Colonic mucosa (tissue), 4 donors: ENCODE measurements at regions not wholly inside any gene's neighbourhood (a gene's known extent, or its start where the extent isn't known, plus 50 kb on each side); places are given as distances from the start of the nearest gene placed in this dataset.
A peak's percentile ranks its signal among the peaks of the same experiment; 100 is the strongest.

Experiments used
- DNase-seq: peaks from one replicate; pipeline ENCODE4 v3.0.0-alpha.2; 2020
- H3K27ac ChIP-seq: fragments of 200-600 bp; one replicate; pipeline ENCODE4 v1.8.0; 2021
- H3K27me3 ChIP-seq: fragments of 200-600 bp; one replicate; pipeline ENCODE4 v1.8.0; 2021
- H3K36me3 ChIP-seq: fragments of 200-600 bp; one replicate; pipeline ENCODE4 v1.8.0; 2021
- H3K4me1 ChIP-seq: fragments of 200-600 bp; one replicate; pipeline ENCODE4 v1.8.0; 2021; ENCODE audit warnings: mild to moderate bottlenecking
- H3K4me3 ChIP-seq: fragments of 200-600 bp; one replicate; pipeline ENCODE4 v1.8.0; 2021
- H3K9ac ChIP-seq, 2 donors: one replicate each; pipeline ENCODE4 v1.7.0; 2013; ENCODE audit warnings: control low read depth in 2 of 2, low read depth in 2 of 2, low read length in 2 of 2
- H3K9me3 ChIP-seq: fragments of 200-600 bp; one replicate; pipeline ENCODE4 v1.8.0; 2021
- CTCF ChIP-seq: fragments of 200-600 bp; IDR thresholded peaks from one replicate; pipeline ENCODE4 v1.8.0; 2022; ENCODE audit warnings: antibody characterized with exemption, mild to moderate bottlenecking
- intact Hi-C: fragments of 100-400 bp; cut with DNase I; formaldehyde crosslinking; loops from one replicate; pipeline ENCODE4 v1.14.1; 2022
- donor health status: healthy.
- donor health status: DM: no; HTN: no; CAD: no.
- donor health status: DM: no; HTN: no; CAD: no.

DNA sequence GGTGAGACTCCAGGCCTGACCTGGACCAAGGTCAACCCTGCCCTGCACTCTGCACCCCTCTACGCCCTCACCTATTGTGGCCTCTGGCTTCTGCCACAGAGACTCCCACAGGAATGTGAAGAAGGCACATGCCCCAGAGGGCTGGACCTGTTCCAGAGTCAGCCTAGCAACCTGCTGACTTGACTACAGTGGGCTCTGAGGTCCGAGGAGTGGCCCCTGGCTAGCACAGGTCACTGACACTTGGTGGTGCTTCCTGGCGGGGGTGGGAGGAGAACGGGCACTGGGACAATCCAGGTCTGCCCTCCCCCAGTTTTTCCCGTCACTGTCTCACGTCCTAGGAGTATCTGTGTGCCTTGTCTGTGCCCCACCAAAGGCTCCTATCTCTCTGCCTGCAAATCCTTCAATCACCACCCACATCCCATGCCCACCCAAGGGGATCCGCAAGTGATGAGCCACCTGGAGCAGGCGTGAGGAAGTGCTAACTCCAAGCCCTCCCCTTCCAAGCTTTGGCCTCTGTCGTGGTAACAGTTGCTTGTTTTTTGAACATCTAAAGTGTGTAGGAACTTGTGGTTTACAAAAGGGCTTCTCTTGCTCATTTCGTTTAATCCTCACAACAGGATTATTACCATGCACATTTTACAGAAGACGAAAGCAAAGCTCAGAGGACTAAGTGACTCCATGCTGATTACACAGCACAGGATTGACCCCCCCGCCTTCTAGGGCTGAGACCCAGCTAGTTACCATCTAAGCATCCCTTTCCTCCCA, 86.2 kb downstream of the MCFD2 start:
- Histone ChIP-seq H3K4me3 (no peak overlapping the region), H3K27ac (no peak overlapping the region), H3K27me3 (no peaks in the 10 kb centered on the region), H3K9me3 (no peaks in the 10 kb centered on the region), H3K36me3 (no peaks in the 10 kb centered on the region), H3K9ac (no peak overlapping the region), H3K4me1 (no peaks in the 10 kb centered on the region)
- no peak for TF ChIP-seq CTCF
- intact Hi-C loops = no loop called here
- DNase-seq = peak; percentile 12

DNA sequence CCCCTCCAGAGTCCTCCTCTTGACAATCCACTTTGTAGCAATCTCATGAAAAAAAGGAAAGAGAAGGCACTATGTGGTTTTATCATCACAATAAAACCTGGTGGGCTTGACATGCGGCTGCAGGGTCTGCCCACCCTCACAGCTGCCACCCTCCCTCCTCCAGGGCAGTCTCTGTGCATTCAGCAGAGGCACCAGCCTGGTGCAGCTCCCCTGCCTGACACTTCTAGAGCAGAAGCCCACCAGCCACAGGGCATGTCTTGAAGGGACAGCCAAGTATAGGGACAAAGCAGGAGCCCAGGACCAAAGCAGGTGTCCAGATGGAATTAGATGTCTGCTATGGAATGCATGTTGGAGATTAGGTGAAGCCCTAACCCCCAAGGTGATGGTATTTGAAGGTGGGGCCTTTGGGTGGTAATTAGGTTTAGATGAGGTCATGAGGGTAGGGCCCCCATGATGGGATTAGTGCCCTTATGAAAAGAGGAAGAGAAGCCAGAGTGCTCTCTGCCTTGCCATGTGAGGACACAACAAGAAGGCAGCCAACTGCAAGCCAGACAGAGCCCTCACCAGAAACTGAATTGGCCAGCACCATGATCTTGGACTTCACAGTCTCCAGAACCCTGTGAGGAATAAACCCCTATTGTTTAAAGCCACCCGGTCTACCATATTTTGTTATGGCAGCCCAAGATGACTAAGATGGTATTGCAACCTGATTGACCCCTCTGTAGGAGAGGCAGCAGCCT, 86.9 kb downstream of the MCFD2 start:
- DNase-seq = no peak
- H3K4me3 ChIP-seq = no peak overlapping the region
- no peaks in the 10 kb centered on the region for H3K9me3 ChIP-seq
- H3K9ac ChIP-seq = no peak overlapping the region
- H3K27ac ChIP-seq = no peak overlapping the region
- no peaks in the 10 kb centered on the region for H3K27me3 ChIP-seq
- no peak for TF ChIP-seq CTCF
- H3K4me1 ChIP-seq = no peaks in the 10 kb centered on the region
- intact Hi-C loops = no loop called here
- no peaks in the 10 kb centered on the region for H3K36me3 ChIP-seq

DNA sequence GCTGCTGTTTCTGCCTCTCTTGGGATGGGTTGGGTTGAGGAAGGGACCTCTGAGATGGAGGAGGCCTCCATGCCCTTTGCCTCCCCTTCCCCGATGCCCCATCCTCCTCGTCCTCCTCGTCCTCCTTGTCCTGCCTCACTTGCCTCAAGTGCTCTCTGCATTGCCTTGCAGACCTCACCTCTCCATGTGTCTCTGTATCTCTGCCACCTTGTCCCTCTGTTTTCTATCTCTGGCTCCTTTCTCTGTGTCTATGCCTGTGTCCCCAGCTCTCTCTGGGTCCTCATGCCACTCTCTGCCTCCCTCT, 87.5 kb downstream of the MCFD2 start:
- TF ChIP-seq CTCF = no peak
- intact Hi-C loops = no loop called here
- Histone ChIP-seq H3K27me3 (no peaks in the 10 kb centered on the region), H3K36me3 (no peaks in the 10 kb centered on the region), H3K27ac (no peak overlapping the region), H3K4me1 (no peaks in the 10 kb centered on the region), H3K9ac (no peak overlapping the region), H3K4me3 (no peak overlapping the region), H3K9me3 (no peaks in the 10 kb centered on the region)
- no peak for DNase-seq

GRCh38 chr2:46827274-46828134, 88.1 kb downstream of the MCFD2 start:
- Histone ChIP-seq H3K27ac (no peak overlapping the region), H3K27me3 (no peaks in the 10 kb centered on the region), H3K4me1 (no peaks in the 10 kb centered on the region), H3K9me3 (no peaks in the 10 kb centered on the region), H3K4me3 (no peak overlapping the region), H3K36me3 (no peaks in the 10 kb centered on the region), H3K9ac (no peak overlapping the region)
- intact Hi-C loops = no loop called here
- no peak for TF ChIP-seq CTCF
- DNase-seq = no peak

- H3K9ac ChIP-seq = no peak overlapping the region
- H3K9me3 ChIP-seq = no peaks in the 10 kb centered on the region
- H3K4me3 ChIP-seq = no peak overlapping the region
- H3K27me3 ChIP-seq = no peaks in the 10 kb centered on the region
- no peak for DNase-seq
- no peak for TF ChIP-seq CTCF
- H3K27ac ChIP-seq = no peak overlapping the region
- H3K36me3 ChIP-seq = no peaks in the 10 kb centered on the region
- intact Hi-C loops = no loop called here
- no peaks in the 10 kb centered on the region for H3K4me1 ChIP-seq
Measured at GRCh38 chr2:46826569-46827245, 88.9 kb downstream of the MCFD2 start.
